B cell (primary cell): ENCODE measurements at regions not wholly inside any gene's neighbourhood (a gene's known extent, or its start where the extent isn't known, plus 50 kb on each side); places are given as distances from the start of the nearest gene placed in this dataset.

ENCODE experiments used
- EZH2 ChIP-seq: IDR thresholded peaks from 2 replicates; pipeline ENCODE4 v1.6.1; 2012; ENCODE audit warnings: borderline replicate concordance, low read depth, mild to moderate bottlenecking, moderate library complexity, low read length; ENCODE audit not compliant: insufficient read depth, poor library complexity, severe bottlenecking
- TF ChIP-seq, protein P1 (sequence below): fragments of 200-600 bp; IDR thresholded peaks from one replicate; pipeline ENCODE4 v1.8.0; 2022; ENCODE audit warnings: antibody characterized with exemption, mild to moderate bottlenecking

DNA sequence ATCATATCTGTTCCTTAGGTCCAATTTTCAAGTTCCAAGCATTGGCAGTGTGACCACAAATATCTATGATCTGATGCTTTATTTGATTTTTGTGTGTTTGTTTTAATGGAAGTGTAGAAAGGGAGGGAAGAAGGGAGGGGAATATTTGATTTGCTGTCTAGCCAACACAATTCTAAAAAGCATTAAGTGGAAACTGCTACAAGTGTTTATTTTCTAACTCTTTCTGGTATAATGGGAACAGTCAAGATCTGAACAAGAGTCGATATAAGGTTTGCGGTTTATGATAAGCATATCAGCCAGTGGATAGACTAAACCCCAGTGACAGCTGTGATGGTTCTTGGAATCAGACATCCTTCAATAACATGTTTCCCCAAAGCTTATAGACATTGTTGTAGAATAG is 267.8 kb upstream of the SNX7 start:
- TF ChIP-seq EZH2 = no peak
- TF ChIP-seq, protein P1, sequence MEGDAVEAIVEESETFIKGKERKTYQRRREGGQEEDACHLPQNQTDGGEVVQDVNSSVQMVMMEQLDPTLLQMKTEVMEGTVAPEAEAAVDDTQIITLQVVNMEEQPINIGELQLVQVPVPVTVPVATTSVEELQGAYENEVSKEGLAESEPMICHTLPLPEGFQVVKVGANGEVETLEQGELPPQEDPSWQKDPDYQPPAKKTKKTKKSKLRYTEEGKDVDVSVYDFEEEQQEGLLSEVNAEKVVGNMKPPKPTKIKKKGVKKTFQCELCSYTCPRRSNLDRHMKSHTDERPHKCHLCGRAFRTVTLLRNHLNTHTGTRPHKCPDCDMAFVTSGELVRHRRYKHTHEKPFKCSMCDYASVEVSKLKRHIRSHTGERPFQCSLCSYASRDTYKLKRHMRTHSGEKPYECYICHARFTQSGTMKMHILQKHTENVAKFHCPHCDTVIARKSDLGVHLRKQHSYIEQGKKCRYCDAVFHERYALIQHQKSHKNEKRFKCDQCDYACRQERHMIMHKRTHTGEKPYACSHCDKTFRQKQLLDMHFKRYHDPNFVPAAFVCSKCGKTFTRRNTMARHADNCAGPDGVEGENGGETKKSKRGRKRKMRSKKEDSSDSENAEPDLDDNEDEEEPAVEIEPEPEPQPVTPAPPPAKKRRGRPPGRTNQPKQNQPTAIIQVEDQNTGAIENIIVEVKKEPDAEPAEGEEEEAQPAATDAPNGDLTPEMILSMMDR = no peak
